Mesodermal cell (in vitro differentiated cells): ENCODE measurements at regions not wholly inside any gene's neighbourhood (a gene's known extent, or its start where the extent isn't known, plus 50 kb on each side); places are given as distances from the start of the nearest gene placed in this dataset.

Experiments used
- H3K27ac ChIP-seq: 2 replicates; pipeline ENCODE4 v1.7.0; 2013; ENCODE audit warnings: mild to moderate bottlenecking, low read depth, low read length, moderate library complexity; ENCODE audit not compliant: severe bottlenecking
- H3K36me3 ChIP-seq: 2 replicates; pipeline ENCODE4 v1.7.1; 2013; ENCODE audit warnings: mild to moderate bottlenecking, low read length, moderate library complexity; ENCODE audit not compliant: control insufficient read depth, insufficient read depth
- H3K4me1 ChIP-seq: one replicate; pipeline ENCODE4 v1.7.1; 2013; ENCODE audit warnings: mild to moderate bottlenecking, low read length; ENCODE audit not compliant: insufficient read depth, control insufficient read depth, poor library complexity, severe bottlenecking
- H3K4me3 ChIP-seq: 2 replicates; pipeline ENCODE4 v1.7.0; 2013; ENCODE audit warnings: low read length, control low read depth, mild to moderate bottlenecking; ENCODE audit not compliant: insufficient read depth, poor library complexity, severe bottlenecking; ENCODE audit errors: extremely low read depth
- H3K9me3 ChIP-seq: 2 replicates; pipeline ENCODE4 v1.7.1; 2013; ENCODE audit warnings: mild to moderate bottlenecking, low read length, moderate library complexity; ENCODE audit not compliant: control insufficient read depth
- WGBS, 2 experiments: methylation state at CpG; one replicate each; pipeline ENCODE4 v1.1.5; 2013; ENCODE audit warnings: missing lambda C conversion rate in 2 of 2; ENCODE audit not compliant: insufficient coverage in 2 of 2; 5-methylcytosine and 5-hydroxymethylcytosine counted together

- WGBS, 2 experiments = 70 to 100% methylated on average over 1 to 2 of the region's 2 CpGs
Observed at GRCh38 chr2:66867063-66867441, 432.1 kb downstream of the MEIS1 start.

GRCh38 chr2:66869076-66869475, 434.2 kb downstream of the MEIS1 start:
- Histone ChIP-seq H3K36me3 (no peaks in the 10 kb centered on the region), H3K27ac (no peak overlapping the region), H3K4me3 (no peak overlapping the region), H3K9me3 (no peaks in the 10 kb centered on the region), H3K4me1 (no peaks in the 10 kb centered on the region)
- WGBS, 2 experiments = 94 to 96% methylated on average over 3 of the region's 3 CpGs

More at GRCh38 chr2:66867063-66867441, 432.1 kb downstream of the MEIS1 start:
- Histone ChIP-seq H3K9me3 (no peaks in the 10 kb centered on the region), H3K4me3 (no peak overlapping the region), H3K36me3 (no peaks in the 10 kb centered on the region), H3K27ac (no peak overlapping the region), H3K4me1 (no peaks in the 10 kb centered on the region)

DNA sequence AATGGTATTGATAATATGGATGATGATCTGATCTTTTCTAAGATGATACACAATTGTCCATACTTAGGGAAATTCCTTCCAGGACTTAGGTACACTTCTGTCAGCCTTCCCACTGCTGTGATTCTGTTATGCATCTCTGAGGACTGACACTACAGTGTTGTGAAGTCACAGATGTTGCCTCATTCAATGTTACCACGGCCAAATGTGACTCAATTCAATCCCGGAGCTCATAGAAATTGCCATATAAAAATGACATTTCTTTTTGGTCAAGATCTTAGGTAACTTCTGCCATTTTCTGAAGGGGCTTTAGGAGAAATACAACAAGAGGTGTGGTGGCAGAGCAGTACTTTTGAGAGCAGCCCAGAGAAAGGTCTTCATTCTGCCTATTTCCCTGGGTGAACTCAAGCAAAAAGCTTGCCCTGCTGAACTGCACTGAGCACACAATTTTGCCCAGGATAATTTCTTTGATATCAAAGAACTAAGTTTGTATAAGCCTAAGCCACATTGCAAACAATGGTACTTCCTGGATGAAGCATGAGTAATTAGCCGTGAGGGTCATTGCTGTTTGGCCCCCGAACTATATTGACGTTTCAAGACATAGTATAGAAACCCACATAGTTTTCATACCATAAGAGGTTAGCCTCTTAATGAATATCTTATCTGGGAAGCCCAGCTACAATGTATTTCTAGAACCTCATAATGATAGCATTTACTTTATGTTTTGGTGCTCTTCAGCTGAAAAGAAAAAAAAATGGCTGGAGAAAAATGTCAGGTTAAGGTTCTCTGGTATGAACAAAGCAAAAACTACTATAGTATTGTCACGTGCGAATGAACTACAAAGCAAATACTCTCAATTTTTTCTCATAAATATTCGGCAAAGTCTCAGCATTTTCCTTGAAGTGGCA, 437.4 kb downstream of the MEIS1 start:
- no peaks in the 10 kb centered on the region for H3K4me1 ChIP-seq

DNA sequence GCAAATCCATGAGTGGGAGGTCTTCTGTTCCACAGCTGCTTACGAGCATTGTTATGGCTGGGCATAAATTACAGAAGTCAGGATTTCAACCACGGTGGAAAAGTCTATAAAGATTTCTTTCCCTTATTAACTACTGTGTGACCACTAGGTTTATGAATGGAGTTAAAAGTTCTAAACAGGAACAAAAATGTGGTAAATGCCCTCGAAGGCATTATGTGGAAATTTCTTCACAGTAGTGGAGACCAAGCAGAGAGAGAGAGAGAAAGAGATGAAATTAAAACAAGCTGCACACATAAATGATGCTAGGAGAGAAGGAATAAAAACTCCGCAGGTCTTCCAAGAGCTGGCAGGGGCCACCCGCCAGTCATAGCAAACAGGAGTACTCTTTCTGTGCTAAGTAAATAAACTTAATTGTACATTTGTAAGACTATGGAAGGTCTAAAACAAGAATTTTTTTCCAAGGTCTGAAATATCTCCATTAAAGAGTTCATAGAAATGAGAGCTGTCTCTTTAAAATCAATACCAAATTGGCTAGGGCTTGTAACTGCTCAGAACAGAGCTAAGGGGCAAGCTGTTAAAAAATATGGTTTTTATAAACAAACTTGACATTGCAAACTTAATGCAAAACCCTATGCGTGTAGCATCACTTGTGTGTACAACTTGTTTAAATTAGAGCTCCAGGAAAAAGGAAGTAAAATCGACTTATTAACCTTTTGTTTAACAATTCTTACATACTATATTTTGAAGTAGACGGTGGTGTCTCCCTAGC, 438.2 kb downstream of the MEIS1 start:
- Histone ChIP-seq H3K4me1 (no peaks in the 10 kb centered on the region), H3K36me3 (no peaks in the 10 kb centered on the region), H3K4me3 (no peak overlapping the region), H3K9me3 (no peaks in the 10 kb centered on the region), H3K27ac (no peak overlapping the region)
- WGBS, 2 experiments = 50 to 100% methylated on average over 1 of the region's 8 CpGs

More for the DNA sequence above, 437.4 kb downstream of the MEIS1 start:
- Histone ChIP-seq H3K4me3 (no peak overlapping the region), H3K27ac (no peak overlapping the region), H3K36me3 (no peaks in the 10 kb centered on the region), H3K9me3 (no peaks in the 10 kb centered on the region)
- WGBS, 2 experiments = 60 to 94% methylated on average over 1 to 3 of the region's 8 CpGs

- Histone ChIP-seq H3K27ac (no peak overlapping the region), H3K9me3 (no peaks in the 10 kb centered on the region), H3K36me3 (no peaks in the 10 kb centered on the region), H3K4me3 (no peak overlapping the region), H3K4me1 (no peaks in the 10 kb centered on the region)
- WGBS, 2 experiments = 93 to 94% methylated on average over 2 of the region's 2 CpGs
Observed at GRCh38 chr2:66874411-66874810, 439.5 kb downstream of the MEIS1 start.

DNA sequence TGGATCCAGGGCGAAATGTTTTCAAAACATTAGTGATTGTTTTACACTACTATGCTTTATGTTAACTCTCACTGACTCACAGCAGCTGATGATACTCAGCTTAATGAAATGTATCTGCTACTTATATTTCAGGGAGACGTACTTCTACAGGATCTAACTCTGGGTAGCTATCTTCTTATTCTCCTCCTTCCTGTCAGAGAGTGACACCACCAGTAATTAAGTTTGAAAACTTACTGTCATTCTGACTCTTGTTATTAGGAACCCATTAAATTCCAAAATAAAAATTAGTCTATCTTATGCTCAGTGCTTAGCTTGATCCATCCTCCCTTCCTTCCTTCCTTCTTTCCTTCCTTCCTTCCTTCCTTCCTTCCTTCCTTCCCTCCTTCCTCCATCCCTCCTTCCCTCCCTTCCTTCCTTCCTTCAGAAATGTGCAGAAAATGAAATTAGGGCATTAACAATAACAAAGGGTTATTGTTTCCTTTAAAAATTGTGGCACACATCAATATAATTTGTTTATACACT, 441.1 kb downstream of the MEIS1 start:
- H3K36me3 ChIP-seq = no peaks in the 10 kb centered on the region
- peaks cover 3% of the 10 kb centered on the region for H3K9me3 ChIP-seq
- no peaks in the 10 kb centered on the region for H3K4me1 ChIP-seq
- no peak overlapping the region for H3K4me3 ChIP-seq
- WGBS, 2 experiments = 91% methylated on average over 1 of the region's 2 CpGs; no CpG with 5 or more reads in 1 of the 2 experiments
- no peak overlapping the region for H3K27ac ChIP-seq

GRCh38 chr2:66885775-66886383, 451.0 kb downstream of the MEIS1 start:
- Histone ChIP-seq H3K4me3 (no peak overlapping the region), H3K27ac (no peak overlapping the region), H3K36me3 (no peaks in the 10 kb centered on the region), H3K9me3 (peaks cover 6% of the 10 kb centered on the region), H3K4me1 (peaks cover 15% of the 10 kb centered on the region)
- 88 to 100% methylated on average over 1 of the region's 2 CpGs for WGBS, 2 experiments

- Histone ChIP-seq H3K4me1 (peaks cover 15% of the 10 kb centered on the region), H3K4me3 (no peak overlapping the region), H3K9me3 (peaks cover 6% of the 10 kb centered on the region), H3K36me3 (no peaks in the 10 kb centered on the region), H3K27ac (peak overlapping the region; percentile 53)
- no CpG with 5 or more reads among the region's 1 CpG for WGBS, 2 experiments
Observed at GRCh38 chr2:66888246-66888645, 453.3 kb downstream of the MEIS1 start.

DNA sequence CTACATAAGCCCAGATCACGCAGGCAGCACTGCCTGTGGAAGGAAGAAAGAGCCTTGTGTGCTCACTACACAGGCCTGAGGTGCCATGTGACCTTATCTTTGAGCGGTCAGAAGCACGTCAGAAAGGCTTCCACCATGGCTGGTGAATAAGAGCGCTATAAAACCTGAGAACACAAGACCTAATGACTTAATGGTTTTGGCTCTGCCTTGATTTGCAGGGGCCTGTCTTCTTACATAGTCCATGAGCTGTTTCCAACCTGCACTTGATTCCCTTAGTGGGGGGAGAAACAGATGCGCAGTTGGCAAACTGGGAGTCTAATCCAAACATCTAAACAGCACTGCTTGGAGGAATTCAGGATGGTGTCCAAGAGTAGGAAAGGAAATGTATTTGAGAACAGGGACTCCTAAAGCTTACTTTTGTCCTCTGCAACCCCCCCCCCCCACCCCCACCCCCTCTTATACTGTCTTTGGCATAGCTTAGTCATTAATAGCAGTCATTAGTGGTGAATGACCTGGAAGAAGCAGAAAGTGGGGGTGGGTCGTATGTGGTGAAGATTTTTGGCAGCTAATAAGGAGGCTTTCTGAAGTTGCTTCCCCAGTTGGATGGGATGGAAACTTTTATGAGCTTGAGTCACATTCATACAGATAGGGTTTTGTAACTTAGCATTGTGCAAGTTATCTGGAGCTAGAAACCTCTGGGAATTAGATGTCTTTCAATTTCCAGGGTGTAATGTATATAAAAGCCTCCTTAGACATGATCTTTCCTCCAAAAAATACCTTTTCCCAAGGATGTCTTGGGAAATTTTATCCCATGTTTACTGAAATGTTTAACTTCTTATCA, 454.1 kb downstream of the MEIS1 start:
- H3K4me3 ChIP-seq = no peak overlapping the region

GRCh38 chr2:66889632-66889882, 454.6 kb downstream of the MEIS1 start:
- no peaks in the 10 kb centered on the region for H3K36me3 ChIP-seq
- 100% methylated on average over 1 of the region's 2 CpGs; no CpG with 5 or more reads in 1 of the 2 experiments for WGBS, 2 experiments
- no peaks in the 10 kb centered on the region for H3K9me3 ChIP-seq
- peaks cover 15% of the 10 kb centered on the region for H3K4me1 ChIP-seq
- H3K27ac ChIP-seq = peak overlapping the region; percentile 36
- H3K4me3 ChIP-seq = no peak overlapping the region

More for the DNA sequence above, 454.1 kb downstream of the MEIS1 start:
- H3K36me3 ChIP-seq = no peaks in the 10 kb centered on the region
- peak overlapping the region; percentile 53 for H3K27ac ChIP-seq
- H3K4me1 ChIP-seq = peaks cover 15% of the 10 kb centered on the region
- WGBS, 2 experiments = 79 to 86% methylated on average over 4 to 5 of the region's 6 CpGs
- peaks cover 5% of the 10 kb centered on the region for H3K9me3 ChIP-seq
